Astrocyte (in vitro differentiated cells and primary cell): ENCODE measurements at regions not wholly inside any gene's neighbourhood (a gene's known extent, or its start where the extent isn't known, plus 50 kb on each side); places are given as distances from the start of the nearest gene placed in this dataset.

Experiments used
- EZH2 ChIP-seq: IDR thresholded peaks from 2 replicates; pipeline ENCODE4 v1.6.1; 2012; ENCODE audit warnings: mild to moderate bottlenecking, low read length, inconsistent platforms; ENCODE audit not compliant: insufficient read depth
- TF ChIP-seq, protein P1 (sequence below): IDR thresholded peaks from 2 replicates; pipeline ENCODE4 v1.5.1; 2011; ENCODE audit warnings: low read depth, mild to moderate bottlenecking, inconsistent platforms, low read length, moderate library complexity; ENCODE audit not compliant: insufficient read depth

DNA sequence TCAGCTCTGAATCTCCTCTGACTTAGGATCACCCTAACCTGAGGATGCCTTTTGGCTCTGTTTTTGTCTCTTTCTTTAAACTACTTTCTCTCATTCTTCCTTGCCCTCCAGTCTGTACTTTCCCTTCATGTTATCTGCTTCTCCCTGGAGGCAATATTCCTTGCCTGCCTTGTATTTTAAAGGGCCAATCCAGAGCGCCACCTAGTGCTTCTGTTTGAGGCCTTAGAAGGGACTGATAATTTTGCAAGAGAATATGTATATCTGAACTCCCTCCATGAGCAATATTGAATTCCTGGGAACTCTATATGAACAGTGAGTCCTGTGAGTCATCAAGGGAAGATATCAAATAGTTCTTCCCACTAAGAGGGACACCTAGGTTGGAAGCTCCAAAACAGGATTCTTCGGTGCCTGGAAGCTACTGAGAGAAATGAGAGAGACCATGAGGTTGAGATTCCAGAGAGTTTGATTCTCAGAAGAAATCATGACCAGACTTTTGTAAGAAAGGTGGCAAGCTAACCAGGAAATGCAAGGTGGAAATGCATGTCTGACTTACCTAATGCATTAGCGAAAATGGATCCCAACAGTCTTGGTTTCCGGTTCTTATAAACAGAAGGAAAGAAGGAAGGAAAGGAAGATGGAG lies 203.8 kb upstream of the CD96 start:
- TF ChIP-seq, protein P1, sequence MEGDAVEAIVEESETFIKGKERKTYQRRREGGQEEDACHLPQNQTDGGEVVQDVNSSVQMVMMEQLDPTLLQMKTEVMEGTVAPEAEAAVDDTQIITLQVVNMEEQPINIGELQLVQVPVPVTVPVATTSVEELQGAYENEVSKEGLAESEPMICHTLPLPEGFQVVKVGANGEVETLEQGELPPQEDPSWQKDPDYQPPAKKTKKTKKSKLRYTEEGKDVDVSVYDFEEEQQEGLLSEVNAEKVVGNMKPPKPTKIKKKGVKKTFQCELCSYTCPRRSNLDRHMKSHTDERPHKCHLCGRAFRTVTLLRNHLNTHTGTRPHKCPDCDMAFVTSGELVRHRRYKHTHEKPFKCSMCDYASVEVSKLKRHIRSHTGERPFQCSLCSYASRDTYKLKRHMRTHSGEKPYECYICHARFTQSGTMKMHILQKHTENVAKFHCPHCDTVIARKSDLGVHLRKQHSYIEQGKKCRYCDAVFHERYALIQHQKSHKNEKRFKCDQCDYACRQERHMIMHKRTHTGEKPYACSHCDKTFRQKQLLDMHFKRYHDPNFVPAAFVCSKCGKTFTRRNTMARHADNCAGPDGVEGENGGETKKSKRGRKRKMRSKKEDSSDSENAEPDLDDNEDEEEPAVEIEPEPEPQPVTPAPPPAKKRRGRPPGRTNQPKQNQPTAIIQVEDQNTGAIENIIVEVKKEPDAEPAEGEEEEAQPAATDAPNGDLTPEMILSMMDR = peak; percentile 83
- TF ChIP-seq EZH2 = no peak
